ENCODE measurements at regions not wholly inside any gene's neighbourhood (a gene's known extent, or its start where the extent isn't known, plus 50 kb on each side); places are given as distances from the start of the nearest gene placed in this dataset.

DNA sequence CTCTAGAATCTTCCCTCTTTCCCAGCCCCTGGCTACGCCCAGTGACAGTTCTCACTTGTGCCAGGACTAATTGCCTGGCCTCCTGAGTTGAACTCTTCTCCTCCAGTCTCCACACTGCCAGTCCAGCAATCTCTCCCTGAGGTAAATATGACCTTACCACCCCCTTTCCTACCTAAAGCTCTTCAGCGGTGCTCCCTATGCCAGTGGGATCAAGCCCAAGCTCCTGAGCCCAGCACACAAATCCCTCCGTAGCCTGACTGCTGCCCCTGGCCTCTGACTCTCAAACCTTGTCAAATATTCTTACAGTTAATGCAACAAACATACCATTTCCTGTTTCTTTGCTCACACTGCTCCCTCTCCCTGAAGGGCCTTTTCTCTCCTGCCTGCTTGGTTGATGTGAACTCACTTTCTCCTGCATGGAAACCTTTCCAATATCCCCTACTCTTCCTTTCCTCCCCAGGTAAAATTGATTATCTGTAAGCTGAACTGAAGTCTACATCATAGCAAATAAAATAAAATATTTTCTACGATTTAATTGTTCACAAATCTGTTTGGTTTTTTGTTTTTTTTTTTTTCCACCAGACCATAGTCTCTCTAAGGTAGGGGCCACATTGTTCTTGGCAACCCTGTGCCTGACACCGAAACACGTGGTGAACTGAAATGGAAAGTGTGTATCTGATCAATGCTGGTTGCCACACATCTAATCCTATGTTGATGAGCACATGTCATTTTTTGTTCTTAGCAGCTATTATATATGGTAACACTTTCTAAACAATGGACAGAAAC is 147.5 kb downstream of the SLC38A6 start:
- DNase-seq: no peak
- Histone ChIP-seq H3K27ac (replicated peaks) (no peak overlapping the region), H3K4me1 (peaks cover 15% of the 10 kb centered on the region), H3K4me3 (no peak overlapping the region), H3K36me3 (no peaks in the 10 kb centered on the region), H3K9me3 (replicated peaks) (no peaks in the 10 kb centered on the region), H3K27me3 (ENCODE audit: low read depth) (no peaks in the 10 kb centered on the region)
- intact Hi-C loops (cut with micrococcal nuclease): no loop called here
- TF ChIP-seq, protein P1, sequence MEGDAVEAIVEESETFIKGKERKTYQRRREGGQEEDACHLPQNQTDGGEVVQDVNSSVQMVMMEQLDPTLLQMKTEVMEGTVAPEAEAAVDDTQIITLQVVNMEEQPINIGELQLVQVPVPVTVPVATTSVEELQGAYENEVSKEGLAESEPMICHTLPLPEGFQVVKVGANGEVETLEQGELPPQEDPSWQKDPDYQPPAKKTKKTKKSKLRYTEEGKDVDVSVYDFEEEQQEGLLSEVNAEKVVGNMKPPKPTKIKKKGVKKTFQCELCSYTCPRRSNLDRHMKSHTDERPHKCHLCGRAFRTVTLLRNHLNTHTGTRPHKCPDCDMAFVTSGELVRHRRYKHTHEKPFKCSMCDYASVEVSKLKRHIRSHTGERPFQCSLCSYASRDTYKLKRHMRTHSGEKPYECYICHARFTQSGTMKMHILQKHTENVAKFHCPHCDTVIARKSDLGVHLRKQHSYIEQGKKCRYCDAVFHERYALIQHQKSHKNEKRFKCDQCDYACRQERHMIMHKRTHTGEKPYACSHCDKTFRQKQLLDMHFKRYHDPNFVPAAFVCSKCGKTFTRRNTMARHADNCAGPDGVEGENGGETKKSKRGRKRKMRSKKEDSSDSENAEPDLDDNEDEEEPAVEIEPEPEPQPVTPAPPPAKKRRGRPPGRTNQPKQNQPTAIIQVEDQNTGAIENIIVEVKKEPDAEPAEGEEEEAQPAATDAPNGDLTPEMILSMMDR (IDR thresholded peaks at IDR 0.05; ENCODE audit: borderline replicate concordance): no peak

DNA sequence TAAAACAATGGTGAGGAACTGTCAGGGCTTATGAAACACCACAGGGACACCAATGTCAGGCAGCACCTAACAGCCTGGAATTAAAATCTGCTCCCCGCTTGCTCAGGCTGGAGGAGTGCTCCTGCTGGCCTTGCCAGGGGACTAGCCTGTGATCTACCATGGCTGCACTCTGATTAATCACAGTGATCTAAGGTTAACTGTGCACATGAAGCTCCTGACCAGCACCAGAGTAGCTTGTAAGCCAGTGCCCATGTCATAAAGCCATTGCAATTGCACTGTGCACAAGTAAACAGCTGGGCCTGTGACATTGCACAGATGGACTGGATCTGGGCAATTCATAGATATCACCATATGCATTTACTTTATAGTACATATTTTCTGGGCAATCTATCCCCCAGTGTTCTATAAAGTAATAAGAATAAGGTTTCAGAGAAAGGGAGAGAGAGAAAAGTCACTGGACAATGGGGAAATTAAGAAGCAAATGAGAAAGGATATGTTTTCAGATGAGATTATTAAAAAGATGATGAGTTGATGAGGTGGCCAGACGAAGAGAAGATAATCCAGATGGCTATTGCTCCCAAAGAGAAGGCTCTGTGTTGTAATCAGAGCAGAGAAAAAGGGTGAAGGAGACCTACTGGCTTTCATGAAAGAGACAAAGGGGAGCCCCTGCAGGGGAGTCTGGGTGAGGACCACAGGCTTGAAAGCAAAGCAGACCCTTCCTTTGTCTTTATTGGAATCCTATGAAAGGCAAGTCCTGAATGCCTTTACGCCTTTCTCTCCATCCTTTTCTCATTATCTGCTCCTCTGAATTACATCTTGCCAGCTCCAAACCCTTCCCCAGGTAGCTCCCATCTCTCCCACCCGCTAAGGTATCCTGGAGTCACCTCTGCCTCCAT is 145.8 kb downstream of the SLC38A6 start:
- Histone ChIP-seq H3K27ac (replicated peaks) (no peak overlapping the region), H3K4me1 (peaks cover 15% of the 10 kb centered on the region), H3K9me3 (replicated peaks) (no peaks in the 10 kb centered on the region), H3K27me3 (ENCODE audit: low read depth) (no peaks in the 10 kb centered on the region), H3K4me3 (no peak overlapping the region), H3K36me3 (no peaks in the 10 kb centered on the region)
- DNase-seq: no peak
- intact Hi-C loops (cut with micrococcal nuclease): no loop called here
- TF ChIP-seq, protein P1 (IDR thresholded peaks at IDR 0.05; ENCODE audit: borderline replicate concordance): no peak

DNA sequence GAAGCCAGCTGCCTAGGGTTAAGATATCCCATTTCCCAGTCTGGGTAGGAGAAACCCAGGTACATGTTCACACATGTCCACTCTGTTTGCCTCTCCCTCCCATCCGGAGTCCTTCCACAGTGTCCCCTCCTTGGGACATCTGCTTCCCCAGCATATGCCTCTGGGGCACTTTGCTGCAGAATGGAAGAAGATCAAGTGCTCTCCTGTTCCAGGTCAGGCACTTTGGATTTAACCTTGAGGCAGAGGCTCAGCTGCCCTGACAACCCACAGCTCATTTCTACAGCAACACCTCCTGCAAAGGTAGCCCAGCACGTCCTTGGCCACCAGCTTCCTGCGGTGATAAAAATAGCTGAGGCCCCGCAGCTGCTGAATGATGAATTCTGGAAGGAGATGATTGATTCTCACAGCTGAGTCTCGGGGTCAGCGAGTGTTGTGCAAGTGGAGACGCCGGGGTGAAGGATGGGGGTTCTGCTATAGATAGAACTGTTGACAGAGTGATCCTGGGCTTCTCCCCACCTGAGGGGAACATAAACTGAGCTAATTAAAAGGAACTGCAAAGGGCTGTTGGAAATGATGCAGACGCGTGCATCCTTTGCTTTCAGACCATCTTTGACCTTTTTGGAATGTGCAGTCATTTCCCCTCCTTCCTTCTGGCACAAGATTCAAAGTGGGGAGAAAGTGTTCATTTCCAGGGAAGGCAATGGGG is 145.0 kb downstream of the SLC38A6 start:
- Histone ChIP-seq H3K9me3 (replicated peaks) (no peaks in the 10 kb centered on the region), H3K4me3 (no peak overlapping the region), H3K4me1 (peaks cover 15% of the 10 kb centered on the region), H3K27ac (replicated peaks) (peak overlapping the region; percentile 21), H3K36me3 (no peaks in the 10 kb centered on the region), H3K27me3 (ENCODE audit: low read depth) (no peaks in the 10 kb centered on the region)
- TF ChIP-seq, protein P1 (IDR thresholded peaks at IDR 0.05; ENCODE audit: borderline replicate concordance): no peak
- intact Hi-C loops (cut with micrococcal nuclease): no loop called here
- no peak for DNase-seq

DNA sequence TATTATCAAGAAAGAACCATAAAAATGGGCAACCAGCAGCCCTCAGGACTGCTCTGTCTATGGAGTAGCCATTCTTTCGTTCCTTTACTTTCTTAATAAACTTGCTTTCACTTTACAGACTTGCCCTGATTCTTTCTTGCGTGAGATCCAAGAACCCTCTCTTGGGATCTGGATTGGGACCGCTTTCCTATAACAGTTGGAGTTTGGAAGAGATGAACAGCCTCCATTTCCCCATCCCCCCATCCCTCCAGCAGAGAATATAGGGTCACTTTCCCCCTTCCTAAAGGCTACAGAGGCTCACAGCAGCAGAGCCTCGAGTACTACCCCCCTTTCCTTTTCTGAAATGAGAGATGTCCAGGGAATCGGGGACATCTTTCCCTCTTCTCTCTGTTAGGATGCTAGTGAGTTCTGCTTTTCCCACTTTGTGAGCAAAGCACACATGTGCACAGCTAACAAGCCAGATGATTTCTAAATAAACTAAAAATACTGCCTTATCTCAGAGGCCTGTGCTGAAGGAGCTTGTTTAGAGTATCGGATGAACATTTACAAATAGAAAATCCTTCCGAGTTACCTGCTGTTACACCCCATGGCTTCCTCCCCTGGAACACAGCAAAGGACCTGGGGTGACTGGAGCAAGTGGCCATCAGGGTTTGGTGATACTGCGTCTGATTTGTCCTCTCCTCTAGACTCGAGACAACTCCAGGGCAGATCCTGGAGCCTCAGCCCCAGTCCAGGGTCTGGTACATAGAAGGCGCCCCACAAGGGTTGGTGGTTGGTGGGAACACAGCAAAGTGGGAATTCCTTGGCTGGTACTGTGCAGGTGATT is 144.2 kb downstream of the SLC38A6 start:
- Histone ChIP-seq H3K36me3 (no peaks in the 10 kb centered on the region), H3K4me3 (peak overlapping the region; percentile 0), H3K9me3 (replicated peaks) (no peaks in the 10 kb centered on the region), H3K27me3 (ENCODE audit: low read depth) (no peaks in the 10 kb centered on the region), H3K4me1 (peaks cover 15% of the 10 kb centered on the region), H3K27ac (replicated peaks) (peak overlapping the region; percentile 21)
- intact Hi-C loops (cut with micrococcal nuclease): no loop called here
- no peak for DNase-seq
- TF ChIP-seq, protein P1 (IDR thresholded peaks at IDR 0.05; ENCODE audit: borderline replicate concordance): no peak
